ENCODE measurements at regions not wholly inside any gene's neighbourhood (a gene's known extent, or its start where the extent isn't known, plus 50 kb on each side); places are given as distances from the start of the nearest gene placed in this dataset.

DNA sequence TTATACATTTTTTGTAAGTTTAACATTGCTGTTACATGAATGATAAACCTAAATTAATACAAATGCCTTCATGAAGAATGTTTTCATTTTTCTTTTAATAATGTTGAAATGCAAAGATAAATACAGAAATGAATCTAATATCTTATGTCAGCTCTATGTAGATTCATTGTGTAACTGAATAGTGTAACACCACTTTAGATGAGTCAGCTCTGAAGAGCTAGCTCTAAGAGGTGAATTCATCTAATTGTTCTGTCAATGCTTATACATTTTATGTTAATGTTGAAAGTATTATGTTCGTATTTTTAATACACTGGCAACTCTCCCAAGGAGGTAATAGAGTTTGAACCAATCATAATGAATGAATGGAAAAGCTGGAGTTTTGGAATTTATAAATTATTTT, 146.9 kb upstream of the FMR1 start:
- H3K4me3 ChIP-seq (ENCODE audit: low read depth, low read length), result no peak overlapping the region
- TF ChIP-seq, protein P1, sequence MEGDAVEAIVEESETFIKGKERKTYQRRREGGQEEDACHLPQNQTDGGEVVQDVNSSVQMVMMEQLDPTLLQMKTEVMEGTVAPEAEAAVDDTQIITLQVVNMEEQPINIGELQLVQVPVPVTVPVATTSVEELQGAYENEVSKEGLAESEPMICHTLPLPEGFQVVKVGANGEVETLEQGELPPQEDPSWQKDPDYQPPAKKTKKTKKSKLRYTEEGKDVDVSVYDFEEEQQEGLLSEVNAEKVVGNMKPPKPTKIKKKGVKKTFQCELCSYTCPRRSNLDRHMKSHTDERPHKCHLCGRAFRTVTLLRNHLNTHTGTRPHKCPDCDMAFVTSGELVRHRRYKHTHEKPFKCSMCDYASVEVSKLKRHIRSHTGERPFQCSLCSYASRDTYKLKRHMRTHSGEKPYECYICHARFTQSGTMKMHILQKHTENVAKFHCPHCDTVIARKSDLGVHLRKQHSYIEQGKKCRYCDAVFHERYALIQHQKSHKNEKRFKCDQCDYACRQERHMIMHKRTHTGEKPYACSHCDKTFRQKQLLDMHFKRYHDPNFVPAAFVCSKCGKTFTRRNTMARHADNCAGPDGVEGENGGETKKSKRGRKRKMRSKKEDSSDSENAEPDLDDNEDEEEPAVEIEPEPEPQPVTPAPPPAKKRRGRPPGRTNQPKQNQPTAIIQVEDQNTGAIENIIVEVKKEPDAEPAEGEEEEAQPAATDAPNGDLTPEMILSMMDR (IDR thresholded peaks at IDR 0.05; ENCODE audit: borderline replicate concordance, insufficient read depth, low read depth, low read length), result no peak

DNA sequence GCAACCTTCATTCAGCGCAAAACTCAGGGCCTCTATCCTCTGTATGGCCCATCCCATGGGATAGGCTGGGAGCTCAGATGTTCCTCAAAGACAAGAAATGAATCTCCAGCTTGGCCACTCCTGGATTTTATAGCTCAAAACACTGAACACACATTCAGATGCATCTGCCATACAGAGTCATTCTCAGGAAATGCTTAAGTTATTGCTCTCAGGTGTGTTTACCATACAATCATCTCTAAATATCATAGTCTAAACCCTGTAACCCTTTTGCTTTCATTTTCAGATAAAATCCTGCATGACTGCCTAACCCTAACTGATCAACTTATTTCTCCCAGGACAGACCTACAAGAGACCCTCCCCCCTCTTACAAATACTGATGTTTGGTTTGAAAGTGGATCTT, 140.9 kb upstream of the FMR1 start:
- TF ChIP-seq, protein P1 (IDR thresholded peaks at IDR 0.05; ENCODE audit: borderline replicate concordance, insufficient read depth, low read depth, low read length), result no peak
- H3K4me3 ChIP-seq (ENCODE audit: low read depth, low read length), result no peak overlapping the region

DNA sequence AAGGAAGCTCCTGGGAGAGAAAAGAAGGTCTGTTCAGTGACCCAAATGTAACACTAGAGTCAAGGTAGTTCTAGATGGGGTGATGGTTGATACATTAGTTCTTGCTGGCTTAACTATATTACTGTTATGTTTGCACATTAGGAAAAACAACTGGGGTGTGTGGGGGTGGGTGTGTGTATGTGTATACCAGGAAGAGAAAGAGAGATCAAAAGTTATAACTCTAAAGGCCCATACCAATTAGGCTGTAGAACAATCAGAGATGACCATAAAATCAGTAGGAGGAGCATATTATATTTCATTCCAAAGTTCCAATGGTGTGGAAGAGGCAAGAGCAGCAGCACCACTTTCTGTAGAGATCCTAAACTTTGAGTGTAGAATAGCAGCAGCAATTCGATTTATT, 134.7 kb upstream of the FMR1 start:
- no peak overlapping the region for H3K4me3 ChIP-seq (ENCODE audit: low read depth, low read length)
- TF ChIP-seq, protein P1 (IDR thresholded peaks at IDR 0.05; ENCODE audit: borderline replicate concordance, insufficient read depth, low read depth, low read length), result no peak

DNA sequence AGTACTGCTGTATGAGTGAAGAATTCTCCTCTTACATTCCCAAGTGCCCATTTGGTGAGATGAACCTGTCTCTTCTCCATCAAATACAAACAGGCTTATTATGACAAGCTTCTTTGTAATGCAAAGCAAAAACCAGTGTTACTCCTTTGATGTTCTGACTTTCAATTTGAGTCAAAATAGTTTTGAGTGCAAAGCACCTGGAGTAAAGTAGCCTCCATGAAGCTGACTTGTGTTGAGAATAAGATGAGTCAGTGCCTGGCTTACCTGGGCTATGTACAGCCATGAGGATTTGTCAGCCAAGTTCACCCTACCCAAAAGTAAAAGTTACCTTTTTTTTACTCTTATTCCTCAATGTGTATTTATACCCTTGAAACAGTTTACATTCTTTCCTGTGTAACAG, 132.5 kb upstream of the FMR1 start:
- H3K4me3 ChIP-seq (ENCODE audit: low read depth, low read length), result no peak overlapping the region
- TF ChIP-seq, protein P1 (IDR thresholded peaks at IDR 0.05; ENCODE audit: borderline replicate concordance, insufficient read depth, low read depth, low read length), result no peak

GRCh38 chrX:147781844-147782243, 129.9 kb upstream of the FMR1 start:
- no peak overlapping the region for H3K4me3 ChIP-seq (ENCODE audit: low read depth, low read length)
- TF ChIP-seq, protein P1 (IDR thresholded peaks at IDR 0.05; ENCODE audit: borderline replicate concordance, insufficient read depth, low read depth, low read length), result no peak

DNA sequence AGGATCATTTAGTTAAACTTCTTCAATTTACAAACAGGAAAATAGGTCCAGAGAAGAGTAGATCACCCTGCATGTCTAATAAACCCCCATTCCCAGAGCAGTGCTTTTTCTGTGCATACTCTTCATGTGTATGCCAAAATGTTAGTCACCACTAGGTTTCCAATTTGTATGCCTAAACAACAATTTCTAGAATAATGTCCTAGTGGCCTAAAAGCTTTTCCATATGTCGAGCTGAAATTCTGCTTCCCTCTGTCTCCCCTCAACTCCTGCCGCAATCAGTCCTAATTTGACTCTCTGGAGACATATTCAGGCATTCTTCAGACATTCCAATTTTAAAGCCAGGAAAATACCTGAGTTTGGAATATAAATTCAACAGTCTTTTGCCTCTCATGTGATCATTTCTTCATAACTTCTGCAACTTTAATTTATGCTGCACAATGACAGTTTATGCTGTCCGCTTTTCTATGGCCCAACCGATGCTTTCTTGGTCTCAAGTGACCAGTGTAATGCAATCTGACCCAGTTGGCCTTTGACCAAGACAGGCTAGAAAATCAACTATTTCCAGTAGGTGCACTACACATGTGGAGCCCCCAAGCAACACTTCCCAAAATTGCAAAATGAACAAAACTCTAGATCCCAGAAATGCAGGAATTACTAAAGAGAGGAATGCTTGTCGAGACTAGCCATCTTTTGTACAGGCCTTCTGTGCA, 122.9 kb upstream of the FMR1 start:
- TF ChIP-seq, protein P1 (IDR thresholded peaks at IDR 0.05; ENCODE audit: borderline replicate concordance, insufficient read depth, low read depth, low read length), result no peak
- H3K4me3 ChIP-seq (ENCODE audit: low read depth, low read length), result no peak overlapping the region

DNA sequence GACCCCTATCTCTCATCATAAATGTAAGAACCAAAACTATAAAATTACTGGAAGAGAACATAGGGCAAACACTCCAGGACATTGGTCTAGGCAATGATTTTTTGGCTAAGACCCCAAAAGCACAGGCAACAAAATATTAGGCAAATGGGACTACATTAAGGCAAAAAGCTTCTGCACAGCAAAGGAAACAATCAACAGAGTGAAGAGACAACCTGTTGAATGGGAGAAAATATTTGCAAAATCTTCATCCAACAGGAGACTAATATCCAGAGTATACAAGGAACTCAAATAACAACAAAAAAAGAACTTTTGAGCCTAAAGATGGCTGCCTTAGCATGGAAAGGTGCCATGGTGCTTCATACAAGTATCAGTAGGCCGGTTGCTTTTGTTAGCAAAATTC, 111.1 kb upstream of the FMR1 start:
- no peak overlapping the region for H3K4me3 ChIP-seq (ENCODE audit: low read depth, low read length)
- TF ChIP-seq, protein P1 (IDR thresholded peaks at IDR 0.05; ENCODE audit: borderline replicate concordance, insufficient read depth, low read depth, low read length), result no peak

Measured in GM12875 (cell line).